HFF-Myc (cell line): ENCODE measurements at regions not wholly inside any gene's neighbourhood (a gene's known extent, or its start where the extent isn't known, plus 50 kb on each side); places are given as distances from the start of the nearest gene placed in this dataset.

Experiments
- DNase-seq: peaks from one replicate; pipeline ENCODE4 v3.0.0-alpha.2; 2011; ENCODE audit warnings: low read depth; ENCODE audit errors: extremely low read depth
- H3K4me3 ChIP-seq: replicated peaks from 2 replicates; pipeline ENCODE4 v1.5.1; 2011; ENCODE audit warnings: low read depth, mild to moderate bottlenecking, control low read depth, low read length
- TF ChIP-seq, protein P1 (sequence below): IDR thresholded peaks from 2 replicates; pipeline ENCODE4 v1.5.1; 2012; ENCODE audit warnings: mild to moderate bottlenecking, low read depth, low read length, control low read depth; ENCODE audit errors: missing control alignments

DNA sequence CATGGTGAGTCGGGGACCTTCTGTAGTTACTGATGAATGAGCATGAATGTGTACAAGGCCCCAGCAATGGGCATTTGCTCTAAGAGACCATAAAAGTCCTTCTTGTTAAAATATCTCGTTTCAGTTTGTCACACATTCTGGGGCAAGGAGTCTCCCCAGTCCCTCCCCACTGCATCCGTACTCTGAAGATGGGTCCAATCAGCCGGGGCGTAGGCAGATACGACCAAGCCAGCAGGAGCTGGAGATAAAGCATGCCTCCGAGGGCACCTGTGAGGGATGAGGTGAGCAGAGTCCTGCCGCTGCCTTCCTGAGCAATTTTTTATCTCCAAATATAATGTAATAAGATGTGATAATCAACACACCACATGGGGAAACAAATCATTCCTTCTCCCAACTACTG, 528.5 kb downstream of the BCL11B start:
- no peak overlapping the region for H3K4me3 ChIP-seq
- TF ChIP-seq, protein P1, sequence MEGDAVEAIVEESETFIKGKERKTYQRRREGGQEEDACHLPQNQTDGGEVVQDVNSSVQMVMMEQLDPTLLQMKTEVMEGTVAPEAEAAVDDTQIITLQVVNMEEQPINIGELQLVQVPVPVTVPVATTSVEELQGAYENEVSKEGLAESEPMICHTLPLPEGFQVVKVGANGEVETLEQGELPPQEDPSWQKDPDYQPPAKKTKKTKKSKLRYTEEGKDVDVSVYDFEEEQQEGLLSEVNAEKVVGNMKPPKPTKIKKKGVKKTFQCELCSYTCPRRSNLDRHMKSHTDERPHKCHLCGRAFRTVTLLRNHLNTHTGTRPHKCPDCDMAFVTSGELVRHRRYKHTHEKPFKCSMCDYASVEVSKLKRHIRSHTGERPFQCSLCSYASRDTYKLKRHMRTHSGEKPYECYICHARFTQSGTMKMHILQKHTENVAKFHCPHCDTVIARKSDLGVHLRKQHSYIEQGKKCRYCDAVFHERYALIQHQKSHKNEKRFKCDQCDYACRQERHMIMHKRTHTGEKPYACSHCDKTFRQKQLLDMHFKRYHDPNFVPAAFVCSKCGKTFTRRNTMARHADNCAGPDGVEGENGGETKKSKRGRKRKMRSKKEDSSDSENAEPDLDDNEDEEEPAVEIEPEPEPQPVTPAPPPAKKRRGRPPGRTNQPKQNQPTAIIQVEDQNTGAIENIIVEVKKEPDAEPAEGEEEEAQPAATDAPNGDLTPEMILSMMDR: no peak
- DNase-seq: no peak

DNA sequence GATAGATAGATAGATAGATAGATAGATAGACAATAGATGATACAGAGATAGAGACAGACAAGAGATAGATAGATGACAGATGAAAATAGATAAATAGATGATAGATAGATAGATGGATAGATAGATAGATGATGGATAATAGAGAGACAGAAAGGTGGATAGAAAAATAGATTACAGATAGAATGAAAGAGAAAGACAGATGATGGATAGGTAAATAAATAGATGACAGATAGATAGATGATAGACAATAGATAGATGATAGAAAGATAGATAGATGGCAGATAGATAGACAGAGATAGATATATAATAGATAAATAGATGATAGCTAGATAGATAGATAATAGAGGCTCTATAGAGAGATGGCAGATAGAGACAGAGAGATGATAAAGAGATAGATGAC, 523.0 kb downstream of the BCL11B start:
- no peak for DNase-seq
- H3K4me3 ChIP-seq: no peak overlapping the region
- TF ChIP-seq, protein P1: no peak

DNA sequence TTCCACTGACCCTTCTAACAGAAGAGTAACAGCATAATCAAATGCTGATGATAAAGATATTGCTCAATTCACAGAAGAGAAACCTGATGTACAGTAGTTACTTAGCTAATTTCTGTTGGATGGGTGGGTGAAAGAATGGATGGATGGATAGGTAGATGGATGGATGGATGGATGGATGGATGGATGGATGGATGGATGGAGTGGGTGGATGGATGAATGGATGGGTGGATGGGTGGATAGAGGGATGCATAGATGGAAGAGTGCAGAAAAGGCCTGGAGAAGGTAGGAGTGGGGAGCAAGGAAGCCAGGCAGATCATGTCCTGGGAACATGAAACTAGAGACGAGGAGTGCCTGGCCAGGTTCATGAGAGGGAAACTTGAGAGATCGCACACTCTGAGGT, 520.9 kb downstream of the BCL11B start:
- TF ChIP-seq, protein P1: no peak
- DNase-seq: no peak
- H3K4me3 ChIP-seq: no peak overlapping the region

DNA sequence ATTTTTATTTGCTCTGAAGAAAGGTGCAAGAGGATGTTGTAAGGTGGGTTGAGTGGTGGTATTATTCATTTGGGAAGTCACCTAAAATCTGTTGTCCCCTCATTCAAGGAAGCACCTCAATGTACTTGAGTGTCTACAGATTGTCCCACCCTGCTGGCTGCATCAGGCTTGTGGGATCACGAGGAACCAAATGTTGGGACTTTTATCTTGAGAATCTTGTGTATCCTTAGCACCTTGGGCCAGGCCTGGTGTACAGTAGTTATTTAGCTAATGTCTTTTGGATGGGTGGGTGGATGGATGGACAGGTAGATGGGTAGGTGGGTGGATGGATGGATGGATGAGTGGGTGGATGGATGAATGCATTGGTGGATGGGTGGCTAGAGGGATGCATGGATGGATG, 519.3 kb downstream of the BCL11B start:
- TF ChIP-seq, protein P1: no peak
- H3K4me3 ChIP-seq: no peak overlapping the region
- DNase-seq: no peak

DNA sequence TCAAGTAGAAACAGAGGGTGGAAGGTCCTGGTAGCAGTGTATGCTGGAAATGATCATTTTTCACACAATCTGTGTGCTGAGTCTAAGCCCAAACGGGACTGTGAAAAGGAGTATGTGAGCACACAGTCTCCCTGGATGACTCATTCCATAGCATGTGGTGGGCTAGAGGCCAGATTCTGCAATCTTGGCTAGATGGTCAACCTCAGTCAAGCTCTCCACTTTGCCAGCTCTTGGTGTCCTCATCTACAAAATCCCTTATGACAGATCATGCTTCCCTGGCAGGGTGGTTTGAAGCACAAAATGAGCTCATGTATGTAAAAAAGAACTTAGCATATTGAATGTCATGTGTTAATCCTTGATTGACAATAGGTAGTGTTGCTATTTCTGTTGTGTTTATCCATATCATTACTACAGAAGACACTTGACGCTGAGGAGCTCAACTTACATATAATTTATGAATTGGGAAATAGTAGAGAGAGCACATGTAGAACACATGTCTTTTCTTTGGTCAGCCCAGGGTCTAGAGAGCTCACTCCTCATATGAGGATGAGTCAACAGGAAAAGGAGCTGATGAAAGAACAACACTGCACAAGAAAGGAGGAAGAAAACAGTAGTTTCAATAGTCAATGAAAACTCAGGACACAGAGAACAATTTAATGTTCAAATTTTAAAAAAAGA, 517.5 kb downstream of the BCL11B start:
- TF ChIP-seq, protein P1: no peak
- no peak for DNase-seq
- H3K4me3 ChIP-seq: no peak overlapping the region

DNA sequence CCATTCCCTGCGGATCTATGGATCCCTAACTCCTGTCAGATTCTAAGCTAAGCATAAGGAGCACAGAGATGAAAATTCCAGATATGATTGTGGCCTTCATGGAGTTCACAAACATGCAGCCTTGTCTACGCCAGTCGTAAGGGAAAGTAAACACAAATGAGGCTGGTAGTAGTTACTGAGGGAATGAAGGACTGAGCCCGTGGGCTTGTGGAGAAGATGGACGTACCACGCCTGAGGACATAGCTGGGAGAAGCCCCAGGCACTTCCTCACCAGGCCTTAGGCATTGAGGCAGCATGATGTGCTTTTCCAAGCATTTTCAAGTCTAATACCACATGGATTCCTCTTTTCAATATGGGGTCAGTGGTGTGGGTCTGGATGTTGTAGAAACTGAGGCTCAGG, 515.2 kb downstream of the BCL11B start:
- TF ChIP-seq, protein P1: no peak
- no peak for DNase-seq
- no peak overlapping the region for H3K4me3 ChIP-seq

DNA sequence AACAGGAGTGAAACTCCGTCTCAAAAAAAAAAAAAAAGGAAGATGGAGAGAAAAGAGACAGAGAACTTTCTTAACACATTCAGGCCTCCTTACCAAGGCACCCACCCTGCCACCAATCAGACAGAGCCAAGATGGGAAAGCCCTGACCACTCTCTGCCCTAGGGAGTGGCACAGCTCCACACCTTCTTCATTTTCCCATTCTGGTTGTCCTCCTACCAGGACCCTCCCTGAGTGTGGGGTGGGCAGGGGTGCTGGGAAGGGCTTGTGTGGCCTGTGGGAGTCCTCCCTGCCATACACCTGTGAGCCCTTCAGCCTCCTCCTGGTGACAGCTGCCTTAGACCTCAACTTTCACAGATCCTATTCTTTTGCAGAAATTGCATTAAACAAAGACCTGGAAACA, 513.6 kb downstream of the BCL11B start:
- no peak overlapping the region for H3K4me3 ChIP-seq
- DNase-seq: no peak
- TF ChIP-seq, protein P1: no peak
